Activated T-helper 2 cell treated with anti-CD3 and anti-CD28 coated beads, Interferon-gamma antibody, Interleukin-2, Interleukin-4, amounts not matched to agents 10 μg/mL and 5 μg/mL and 100 μg/mL, durations not matched to agents 14 hours and 24 hours and 36 hours (primary cell): ENCODE measurements at regions not wholly inside any gene's neighbourhood (a gene's known extent, or its start where the extent isn't known, plus 50 kb on each side); places are given as distances from the start of the nearest gene placed in this dataset.

Experiments used
- DNase-seq: peaks from one replicate; pipeline ENCODE4 v3.0.0; 2021; ENCODE audit warnings: low spot score
- H3K27ac Mint-ChIP-seq: one replicate; pipeline ENCODE4 v1.8.0; 2021; ENCODE audit warnings: mixed read lengths
- H3K27me3 Mint-ChIP-seq: one replicate; pipeline ENCODE4 v1.8.0; 2021; ENCODE audit warnings: low read depth, mixed read lengths
- H3K36me3 Mint-ChIP-seq: one replicate; pipeline ENCODE4 v1.8.0; 2021; ENCODE audit warnings: low read depth, mixed read lengths
- H3K4me1 Mint-ChIP-seq: one replicate; pipeline ENCODE4 v1.8.0; 2021; ENCODE audit warnings: low read depth, mixed read lengths
- H3K4me3 Mint-ChIP-seq: one replicate; pipeline ENCODE4 v1.8.0; 2021; ENCODE audit warnings: low read depth, mild to moderate bottlenecking, moderate library complexity, mixed read lengths
- H3K9me3 Mint-ChIP-seq: one replicate; pipeline ENCODE4 v1.8.0; 2021; ENCODE audit warnings: mixed read lengths
- intact Hi-C: fragments of 100-400 bp; cut with micrococcal nuclease; formaldehyde crosslinking; loops from one replicate; pipeline ENCODE4 v1.15.1; 2023

DNA sequence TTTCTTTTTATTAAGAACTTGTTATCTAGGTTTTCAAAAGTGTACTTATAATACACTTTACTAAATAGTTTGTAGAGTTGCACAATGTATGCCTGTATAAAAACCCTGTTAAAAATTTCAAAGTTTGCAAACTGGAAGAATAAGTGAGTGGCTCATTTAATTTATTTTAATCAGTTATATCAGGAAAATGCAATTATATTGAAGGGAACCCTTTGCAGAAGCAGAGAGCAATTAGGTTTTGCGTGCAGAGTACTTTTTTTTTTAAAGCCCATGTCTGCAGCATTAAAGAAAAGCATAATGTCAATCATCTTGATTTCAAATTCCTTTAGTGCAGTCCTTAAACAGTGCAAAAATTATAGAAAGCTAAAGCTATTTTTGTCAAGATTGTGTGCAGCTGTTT is 271.3 kb upstream of the LDB2 start:
- intact Hi-C loops: no loop called here
- DNase-seq: no peak
- Mint-ChIP-seq H3K4me3 (no peak overlapping the region), H3K27ac (no peak overlapping the region), H3K27me3 (peaks cover 2% of the 10 kb centered on the region), H3K36me3 (no peaks in the 10 kb centered on the region), H3K4me1 (no peaks in the 10 kb centered on the region), H3K9me3 (no peaks in the 10 kb centered on the region)

DNA sequence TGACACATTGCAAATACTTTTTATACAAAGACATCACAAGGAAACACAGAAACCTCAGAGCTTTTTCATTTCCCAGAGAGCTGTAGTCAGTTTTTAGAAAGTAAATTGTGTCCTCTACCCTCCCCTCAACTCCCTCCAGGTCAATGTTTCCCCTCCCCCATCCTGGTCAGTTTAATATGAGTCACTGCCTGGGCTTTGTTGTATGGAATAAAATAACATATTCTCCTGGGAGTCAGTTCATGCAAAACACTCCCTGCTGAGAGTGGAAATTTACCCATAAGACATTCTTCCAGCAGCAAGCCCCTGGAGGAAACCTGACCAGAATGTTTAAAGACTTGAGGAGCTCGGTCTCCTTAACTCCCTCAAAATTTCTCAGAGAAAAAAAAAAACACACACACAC is 270.1 kb upstream of the LDB2 start:
- Mint-ChIP-seq H3K9me3 (no peaks in the 10 kb centered on the region), H3K4me1 (no peaks in the 10 kb centered on the region), H3K27me3 (peaks cover 2% of the 10 kb centered on the region), H3K27ac (no peak overlapping the region), H3K36me3 (no peaks in the 10 kb centered on the region), H3K4me3 (no peak overlapping the region)
- intact Hi-C loops: no loop called here
- DNase-seq: no peak

DNA sequence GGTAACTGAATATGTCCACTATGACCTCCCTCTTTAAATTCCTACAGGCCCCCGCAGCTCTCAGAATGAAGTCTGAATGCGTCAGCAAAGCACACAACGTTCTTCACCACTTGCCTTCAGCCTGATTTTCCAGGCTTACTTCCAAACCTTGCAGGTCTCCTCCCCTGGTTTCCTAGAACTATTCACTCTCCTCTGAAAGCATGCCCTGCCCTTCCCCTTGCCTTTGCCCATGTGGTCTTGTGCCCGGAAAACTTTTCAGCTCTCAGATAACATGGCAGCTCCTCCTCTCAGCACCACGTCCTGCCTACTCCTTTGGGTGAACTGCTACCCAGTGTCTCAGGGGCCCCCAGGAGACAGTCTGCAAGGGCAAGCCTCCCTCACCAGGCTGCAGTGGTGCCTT is 268.5 kb upstream of the LDB2 start:
- Mint-ChIP-seq H3K4me3 (no peak overlapping the region), H3K4me1 (no peaks in the 10 kb centered on the region), H3K9me3 (peaks cover 5% of the 10 kb centered on the region), H3K27me3 (peaks cover 2% of the 10 kb centered on the region), H3K27ac (no peak overlapping the region), H3K36me3 (no peaks in the 10 kb centered on the region)
- intact Hi-C loops: no loop called here
- DNase-seq: no peak

DNA sequence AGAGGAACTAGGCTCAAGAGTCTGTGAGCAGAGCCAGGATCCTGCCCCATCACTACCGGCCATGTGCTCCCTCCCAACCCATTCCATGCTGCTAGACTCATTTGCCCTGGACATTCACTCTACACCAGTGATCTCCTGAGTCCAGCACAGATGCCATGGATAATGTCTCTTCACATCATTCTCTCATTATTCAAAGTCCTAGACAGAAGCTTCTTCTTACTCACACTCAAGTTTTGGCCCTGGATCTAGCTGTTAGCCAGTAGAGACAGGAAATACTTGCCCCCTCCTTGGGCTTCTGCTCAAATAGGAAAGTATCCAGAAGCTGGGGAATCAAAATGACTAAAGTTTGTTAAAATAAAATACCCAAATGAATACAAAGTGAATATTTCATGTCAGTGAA is 266.8 kb upstream of the LDB2 start:
- H3K9me3 Mint-ChIP-seq: peaks cover 22% of the 10 kb centered on the region
- H3K4me3 Mint-ChIP-seq: no peak overlapping the region
- no peak for DNase-seq
- intact Hi-C loops: no loop called here
- no peaks in the 10 kb centered on the region for H3K27me3 Mint-ChIP-seq
- peaks cover 14% of the 10 kb centered on the region for H3K4me1 Mint-ChIP-seq
- H3K36me3 Mint-ChIP-seq: no peaks in the 10 kb centered on the region
- no peak overlapping the region for H3K27ac Mint-ChIP-seq

DNA sequence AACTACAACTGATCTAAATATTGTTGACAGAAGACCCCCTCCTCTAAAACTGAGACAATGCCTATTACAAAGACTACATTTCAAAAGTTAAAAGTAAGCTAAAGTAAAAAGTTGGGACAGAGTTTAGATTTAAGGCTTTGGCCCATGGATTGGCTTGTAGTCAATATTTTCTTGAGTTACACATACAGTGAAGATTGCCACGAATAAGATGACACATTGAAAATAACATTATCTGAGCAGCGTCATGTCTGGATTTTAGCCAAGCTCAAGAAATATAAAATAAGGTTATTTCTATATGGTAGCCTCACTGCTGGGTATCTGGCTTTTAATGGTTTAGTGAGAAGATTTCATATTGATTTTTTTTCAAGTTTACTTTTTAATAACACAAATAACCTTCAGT is 266.2 kb upstream of the LDB2 start:
- no peak overlapping the region for H3K27ac Mint-ChIP-seq
- peaks cover 26% of the 10 kb centered on the region for H3K9me3 Mint-ChIP-seq
- intact Hi-C loops: no loop called here
- H3K27me3 Mint-ChIP-seq: no peaks in the 10 kb centered on the region
- no peaks in the 10 kb centered on the region for H3K36me3 Mint-ChIP-seq
- H3K4me3 Mint-ChIP-seq: no peak overlapping the region
- no peak for DNase-seq
- H3K4me1 Mint-ChIP-seq: peaks cover 16% of the 10 kb centered on the region

DNA sequence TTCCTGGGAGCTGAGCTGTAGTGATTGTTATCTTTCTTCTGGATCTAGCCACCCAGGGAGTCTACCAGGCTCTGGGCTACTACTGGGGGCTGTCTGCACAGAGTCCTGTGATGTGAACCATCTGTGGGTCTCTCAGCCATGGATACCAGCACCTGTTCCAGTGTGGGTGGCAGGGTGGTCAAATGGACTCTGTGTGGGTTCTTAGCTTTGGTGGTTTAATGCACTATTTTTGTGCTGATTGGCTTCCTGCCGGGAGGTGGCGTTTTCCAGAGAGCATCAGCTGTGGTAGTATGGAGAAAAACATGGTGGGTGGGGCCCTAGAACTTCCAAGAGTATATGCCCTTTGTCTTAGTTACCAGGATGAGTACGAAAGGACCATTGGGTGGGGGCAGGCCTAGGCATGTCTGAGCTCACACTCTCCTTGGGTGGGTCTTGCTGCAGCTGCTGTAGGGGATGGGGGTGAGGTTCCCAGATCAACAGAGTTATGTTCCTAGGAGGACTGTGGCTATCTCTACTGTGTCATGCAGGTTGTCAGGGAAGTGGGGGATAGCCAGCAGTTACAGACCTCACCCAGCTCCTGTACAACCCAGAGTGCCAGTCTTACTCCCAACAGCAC is 264.8 kb upstream of the LDB2 start:
- Mint-ChIP-seq H3K36me3 (no peaks in the 10 kb centered on the region), H3K4me3 (no peak overlapping the region), H3K27ac (no peak overlapping the region), H3K4me1 (peaks cover 16% of the 10 kb centered on the region), H3K27me3 (no peaks in the 10 kb centered on the region), H3K9me3 (peaks cover 28% of the 10 kb centered on the region)
- no peak for DNase-seq
- intact Hi-C loops: no loop called here

DNA sequence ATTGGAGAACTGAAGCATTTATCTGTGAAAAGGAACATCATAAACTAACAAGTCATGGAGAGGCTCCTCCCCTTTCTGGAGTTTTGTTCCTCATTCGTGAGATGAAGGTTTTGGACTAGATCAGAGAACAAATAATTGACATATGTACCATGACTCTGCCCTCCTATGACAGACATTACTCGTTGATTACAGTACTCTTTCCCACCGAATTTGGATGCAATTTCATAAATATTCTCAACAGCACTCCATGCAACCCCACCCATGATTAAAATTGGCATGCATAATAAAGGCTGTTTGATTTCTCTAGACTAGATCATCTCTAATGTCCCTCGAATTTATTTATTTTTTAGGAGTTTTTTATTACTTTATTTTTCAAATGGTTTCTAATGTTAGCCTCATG is 258.9 kb upstream of the LDB2 start:
- DNase-seq: no peak
- H3K9me3 Mint-ChIP-seq: peaks cover 26% of the 10 kb centered on the region
- H3K4me3 Mint-ChIP-seq: no peak overlapping the region
- peaks cover 16% of the 10 kb centered on the region for H3K4me1 Mint-ChIP-seq
- H3K36me3 Mint-ChIP-seq: no peaks in the 10 kb centered on the region
- no peaks in the 10 kb centered on the region for H3K27me3 Mint-ChIP-seq
- intact Hi-C loops: no loop called here
- H3K27ac Mint-ChIP-seq: no peak overlapping the region

DNA sequence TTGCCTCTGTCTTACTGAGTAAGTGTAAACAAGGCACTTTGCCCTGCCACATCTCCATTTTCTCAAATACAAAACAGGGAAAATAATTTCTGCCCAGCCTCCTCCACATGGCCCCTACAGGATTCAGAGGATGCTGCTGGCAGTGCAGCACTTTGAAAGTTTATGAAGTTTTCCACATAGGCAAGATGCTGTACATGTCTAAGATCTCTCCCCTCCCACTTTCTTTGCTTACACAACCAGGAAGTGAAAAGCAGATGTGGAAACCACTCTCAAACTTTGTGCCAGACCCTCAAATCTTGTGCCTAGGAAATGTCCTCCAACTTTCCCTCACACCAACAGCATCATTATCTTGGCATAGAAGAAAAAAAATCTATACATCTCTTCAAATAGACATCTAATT is 257.0 kb upstream of the LDB2 start:
- intact Hi-C loops: no loop called here
- H3K36me3 Mint-ChIP-seq: no peaks in the 10 kb centered on the region
- H3K4me3 Mint-ChIP-seq: no peak overlapping the region
- peaks cover 8% of the 10 kb centered on the region for H3K9me3 Mint-ChIP-seq
- H3K27me3 Mint-ChIP-seq: no peaks in the 10 kb centered on the region
- no peak for DNase-seq
- H3K27ac Mint-ChIP-seq: no peak overlapping the region
- peaks cover 5% of the 10 kb centered on the region for H3K4me1 Mint-ChIP-seq

DNA sequence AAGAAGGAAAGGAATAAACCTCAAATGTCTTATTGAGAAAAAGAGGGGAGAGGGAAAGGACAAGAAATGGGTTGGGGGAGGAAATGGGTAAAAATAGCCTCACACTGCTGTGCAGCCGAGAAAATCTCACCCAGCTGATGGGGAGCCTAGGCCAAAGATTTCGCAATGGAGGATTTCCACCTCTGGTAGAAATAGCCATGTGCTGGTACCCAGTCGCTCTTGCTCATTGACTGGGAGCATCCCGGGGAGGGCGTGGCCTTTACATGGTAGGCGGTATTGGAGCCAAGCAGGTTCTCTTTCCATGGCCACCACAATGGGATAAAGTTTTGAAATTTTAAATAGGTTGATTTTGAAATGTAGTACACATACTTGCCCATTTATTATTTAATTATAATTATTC is 255.1 kb upstream of the LDB2 start:
- intact Hi-C loops: no loop called here
- no peaks in the 10 kb centered on the region for H3K4me1 Mint-ChIP-seq
- H3K4me3 Mint-ChIP-seq: no peak overlapping the region
- H3K27ac Mint-ChIP-seq: no peak overlapping the region
- H3K27me3 Mint-ChIP-seq: no peaks in the 10 kb centered on the region
- H3K36me3 Mint-ChIP-seq: no peaks in the 10 kb centered on the region
- no peaks in the 10 kb centered on the region for H3K9me3 Mint-ChIP-seq
- DNase-seq: no peak

DNA sequence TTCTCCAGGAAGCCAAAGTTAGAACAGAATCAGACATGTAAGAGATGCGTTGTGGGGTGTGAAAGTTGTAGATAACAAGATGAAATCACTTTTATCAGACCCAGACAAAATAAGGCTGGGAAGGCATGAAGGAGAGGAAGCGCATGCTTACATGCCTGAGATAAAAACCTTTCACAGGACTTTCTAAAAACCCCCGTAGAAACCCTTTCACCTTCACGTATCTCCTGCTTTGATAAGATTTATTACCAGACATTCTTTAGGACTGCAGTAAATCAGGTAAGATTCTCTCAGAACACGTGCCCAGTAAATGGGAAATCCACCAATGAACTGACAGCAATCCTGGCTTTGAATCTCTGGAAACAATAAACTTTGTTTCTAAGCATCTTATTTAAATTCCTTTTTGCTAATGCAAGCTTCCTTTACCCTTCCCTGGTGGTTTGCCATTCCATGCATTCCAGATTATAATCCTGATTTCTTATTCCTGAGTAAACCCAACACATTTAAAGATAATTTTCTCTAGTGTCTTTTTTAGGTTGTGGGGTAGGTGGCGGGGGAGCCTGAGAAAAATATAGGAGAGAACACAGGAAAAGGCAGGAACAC is 254.6 kb upstream of the LDB2 start:
- Mint-ChIP-seq H3K27me3 (no peaks in the 10 kb centered on the region), H3K36me3 (no peaks in the 10 kb centered on the region), H3K4me3 (no peak overlapping the region), H3K27ac (no peak overlapping the region), H3K9me3 (no peaks in the 10 kb centered on the region), H3K4me1 (no peaks in the 10 kb centered on the region)
- intact Hi-C loops: no loop called here
- DNase-seq: no peak

DNA sequence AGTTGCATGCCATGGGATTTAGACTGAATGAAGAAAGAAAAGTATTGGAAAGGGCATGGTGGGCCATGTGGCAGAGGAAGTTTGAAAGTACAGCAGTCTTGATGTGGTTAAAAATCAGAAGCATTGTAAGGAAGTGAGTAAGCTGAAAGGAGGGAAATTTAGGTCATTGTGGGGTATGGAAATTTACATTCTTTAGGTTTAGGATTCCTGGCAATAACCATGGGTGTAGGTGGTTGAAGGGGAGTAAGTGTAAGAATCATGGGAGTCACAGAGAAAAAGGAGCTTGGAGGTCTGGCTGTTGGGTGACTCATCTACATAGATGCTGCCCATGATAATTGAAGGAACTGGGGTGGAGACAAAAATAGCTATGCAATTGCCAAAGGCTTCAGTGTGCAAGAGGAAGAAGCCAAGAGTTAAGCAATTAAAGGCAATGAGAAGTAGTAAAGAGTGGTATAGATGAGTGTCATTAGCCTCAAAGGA is 243.8 kb upstream of the LDB2 start:
- Mint-ChIP-seq H3K36me3 (no peaks in the 10 kb centered on the region), H3K27ac (no peak overlapping the region), H3K9me3 (peaks cover 5% of the 10 kb centered on the region), H3K4me1 (peaks cover 3% of the 10 kb centered on the region), H3K27me3 (no peaks in the 10 kb centered on the region), H3K4me3 (no peak overlapping the region)
- DNase-seq: no peak
- intact Hi-C loops: no loop called here

DNA sequence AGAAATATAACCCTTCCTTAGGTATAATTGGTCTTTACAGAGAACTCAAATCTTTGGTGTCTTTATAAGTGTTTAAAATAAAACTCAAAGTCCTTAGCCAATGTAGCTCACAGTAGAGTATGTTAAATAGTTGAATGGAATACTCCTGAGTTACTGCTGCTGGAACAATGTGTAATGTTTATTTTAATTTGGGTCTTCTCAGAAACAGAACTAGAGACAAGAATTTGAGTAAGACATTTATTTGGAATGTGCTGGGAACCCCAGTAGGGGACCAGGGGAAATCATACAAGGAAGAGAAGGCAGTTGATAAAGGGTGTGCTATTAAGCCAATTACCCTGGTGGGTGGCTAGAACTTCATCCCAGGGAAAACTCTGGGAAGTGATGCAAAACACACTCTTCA is 240.4 kb upstream of the LDB2 start:
- peaks cover 3% of the 10 kb centered on the region for H3K4me1 Mint-ChIP-seq
- H3K27ac Mint-ChIP-seq: no peak overlapping the region
- intact Hi-C loops: no loop called here
- DNase-seq: no peak
- peaks cover 5% of the 10 kb centered on the region for H3K9me3 Mint-ChIP-seq
- no peak overlapping the region for H3K4me3 Mint-ChIP-seq
- no peaks in the 10 kb centered on the region for H3K36me3 Mint-ChIP-seq
- H3K27me3 Mint-ChIP-seq: no peaks in the 10 kb centered on the region

DNA sequence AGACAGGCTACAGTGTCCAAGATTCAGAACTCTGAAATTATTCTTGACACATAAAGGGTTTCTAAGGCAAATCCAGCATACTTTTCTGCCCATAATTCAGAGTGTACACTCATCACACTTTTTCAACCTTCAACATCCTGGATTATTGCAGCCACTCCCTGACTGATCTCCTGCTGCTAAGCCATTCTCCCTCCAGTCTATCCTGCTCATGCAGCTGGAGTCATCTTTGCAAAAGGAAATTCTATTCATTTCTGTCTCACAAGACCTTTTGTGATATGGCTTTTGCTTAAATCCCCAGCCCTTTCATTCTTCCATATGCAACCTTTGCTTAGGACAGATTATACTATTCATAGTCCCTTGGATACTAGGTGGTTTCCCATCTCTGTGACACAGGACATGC is 236.1 kb upstream of the LDB2 start:
- Mint-ChIP-seq H3K9me3 (no peaks in the 10 kb centered on the region), H3K27me3 (no peaks in the 10 kb centered on the region), H3K4me3 (no peak overlapping the region), H3K36me3 (no peaks in the 10 kb centered on the region), H3K4me1 (no peaks in the 10 kb centered on the region), H3K27ac (no peak overlapping the region)
- DNase-seq: no peak
- intact Hi-C loops: no loop called here

DNA sequence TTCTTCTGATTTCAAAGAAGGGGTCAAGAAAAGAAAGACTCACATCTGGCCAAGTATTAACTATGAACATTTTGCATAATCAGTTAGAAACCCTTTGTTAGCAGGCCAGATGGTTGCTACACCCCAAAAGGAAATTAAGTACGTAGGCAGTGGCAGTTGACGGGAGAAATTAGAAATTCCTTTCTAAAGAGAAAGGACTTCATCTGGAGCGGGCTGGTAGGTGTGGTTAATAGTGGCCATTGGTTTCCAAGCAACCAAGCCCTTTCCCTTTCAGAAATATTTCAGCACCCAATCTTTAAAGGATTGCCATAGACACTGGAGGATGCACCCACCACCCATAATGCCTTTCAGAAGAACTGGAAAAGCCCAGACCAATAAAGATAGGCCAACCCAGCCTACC is 235.7 kb upstream of the LDB2 start:
- Mint-ChIP-seq H3K4me3 (no peak overlapping the region), H3K4me1 (no peaks in the 10 kb centered on the region), H3K9me3 (no peaks in the 10 kb centered on the region), H3K27me3 (no peaks in the 10 kb centered on the region), H3K36me3 (no peaks in the 10 kb centered on the region), H3K27ac (no peak overlapping the region)
- intact Hi-C loops: no loop called here
- no peak for DNase-seq
